Activated T-helper 9 cell treated with anti-CD3 and anti-CD28 coated beads, Interleukin-2, amount 50 U/mL, for 16 hours (primary cell): ENCODE measurements at regions not wholly inside any gene's neighbourhood (a gene's known extent, or its start where the extent isn't known, plus 50 kb on each side); places are given as distances from the start of the nearest gene placed in this dataset.
"Not testable (repeated sequence)": the region's sequence is repeated elsewhere in the genome, so short reads cannot be mapped to it uniquely, and the experiment has no call there.

ENCODE experiments used
- DNase-seq: peaks from one replicate; pipeline ENCODE4 v3.0.0-alpha.2; 2020; ENCODE audit warnings: low read depth

DNA sequence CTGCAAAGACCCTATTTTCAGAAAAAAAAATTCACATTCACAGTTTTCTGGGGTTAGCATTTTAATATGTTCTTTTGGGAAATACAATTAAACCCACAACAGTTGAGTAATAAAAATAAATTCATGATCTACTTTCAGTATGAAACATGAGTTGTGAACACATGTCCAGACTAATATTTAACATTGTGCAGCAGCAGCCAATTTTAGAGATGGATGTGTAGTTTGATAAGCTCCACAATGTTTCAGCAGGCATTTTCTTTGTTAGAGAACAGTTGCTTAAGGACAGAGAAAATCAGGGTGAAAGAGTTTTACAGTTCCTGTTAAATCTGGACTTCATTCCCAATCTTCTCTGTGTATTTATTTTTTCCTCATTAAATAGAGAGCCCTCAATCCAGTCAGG is 519.5 kb downstream of the PIK3C3 start:
- no peak for DNase-seq

DNA sequence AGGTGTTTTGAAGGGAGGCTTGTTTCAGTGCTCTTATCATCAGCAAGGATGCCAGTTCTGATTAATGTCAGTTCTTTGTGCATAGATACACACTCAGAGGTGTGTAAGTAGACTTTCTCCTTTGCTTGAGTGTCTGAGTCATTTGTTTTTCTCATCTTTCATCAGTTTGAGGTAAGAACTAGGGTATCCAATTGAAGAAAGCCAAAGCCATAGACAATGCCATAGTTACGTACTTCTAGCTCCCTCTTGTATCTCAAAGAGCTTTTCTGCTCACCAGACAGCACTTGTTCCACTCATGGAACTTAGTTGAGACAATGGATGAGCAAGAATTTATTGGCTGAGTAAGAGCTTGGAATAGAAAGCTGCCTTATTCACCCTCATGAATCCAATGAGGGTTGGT is 520.1 kb downstream of the PIK3C3 start:
- no peak for DNase-seq

DNA sequence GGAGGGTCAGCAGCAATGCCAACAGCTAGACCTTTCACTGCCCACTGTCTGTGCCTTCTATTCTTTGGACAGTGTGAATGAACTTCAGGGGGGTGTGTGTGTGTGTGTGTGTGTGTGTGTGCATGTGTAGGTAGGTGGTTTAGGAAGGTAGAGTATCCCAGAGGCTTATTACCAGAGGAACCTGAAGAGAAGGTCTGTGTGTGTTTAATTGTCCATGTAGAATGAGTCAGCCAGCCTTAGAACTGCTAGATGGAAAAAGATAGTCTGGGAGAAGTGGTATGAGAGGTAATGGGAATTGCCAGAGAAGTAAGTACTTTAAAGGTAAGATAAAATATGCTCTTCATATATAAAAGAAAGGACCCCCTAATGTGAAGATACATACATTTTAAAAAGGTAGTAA is 522.2 kb downstream of the PIK3C3 start:
- no peak for DNase-seq

DNA sequence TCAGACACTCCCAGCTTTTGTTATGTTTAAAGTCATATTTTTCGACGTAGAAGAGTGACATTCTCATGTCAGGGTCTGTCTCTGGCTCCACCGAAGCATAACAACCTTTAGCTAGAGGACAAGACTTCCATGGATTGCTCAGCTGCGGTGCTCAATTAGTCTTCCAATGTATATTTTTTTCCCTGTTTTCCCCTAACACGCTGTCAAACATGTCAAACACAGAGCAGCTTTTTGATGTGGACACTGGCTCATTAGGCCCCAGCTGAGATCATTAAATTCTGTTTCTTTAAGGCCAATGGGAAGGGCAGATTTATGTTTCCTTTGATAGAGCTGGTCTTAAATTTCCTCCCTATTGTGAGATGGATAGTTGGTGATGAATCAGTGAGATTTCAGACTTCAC is 525.4 kb downstream of the PIK3C3 start:
- DNase-seq: no peak

DNA sequence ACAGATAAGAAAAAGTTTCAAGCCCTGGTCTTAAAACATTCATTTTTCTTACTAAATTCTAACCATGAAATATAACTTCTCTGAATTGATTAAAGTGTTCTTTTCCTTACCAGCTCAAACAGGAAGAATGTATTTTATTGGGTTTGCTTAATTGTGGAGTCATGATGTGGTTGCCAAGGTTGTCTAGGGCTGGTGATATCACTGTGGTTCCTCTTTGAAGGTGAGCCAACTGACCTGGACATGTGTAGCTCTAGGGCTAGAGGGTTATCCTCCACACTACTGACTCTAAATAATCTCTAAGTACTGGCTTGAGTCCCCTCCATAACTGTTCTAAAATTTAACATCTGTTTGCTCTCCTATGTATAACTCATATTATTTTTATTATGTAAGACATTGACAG is 529.6 kb downstream of the PIK3C3 start:
- no peak for DNase-seq

DNA sequence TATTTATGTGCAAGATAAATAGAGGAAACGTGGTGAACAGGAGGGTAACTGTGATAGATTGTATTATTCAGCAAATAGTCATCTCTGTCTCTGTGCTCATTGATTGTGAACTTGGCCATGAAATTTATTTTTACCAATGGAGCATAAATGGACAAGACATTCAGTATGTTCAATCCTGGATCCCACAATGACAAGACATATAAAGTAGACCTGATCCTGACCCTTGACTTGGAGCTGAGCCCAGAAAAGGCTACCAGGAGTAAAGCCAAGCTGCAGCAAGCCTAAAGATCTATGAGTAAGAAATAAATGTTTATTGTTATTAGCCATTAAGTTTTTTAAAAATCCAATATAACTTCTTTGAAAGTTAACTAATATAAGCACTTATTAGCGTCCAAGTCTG is 531.2 kb downstream of the PIK3C3 start:
- no peak for DNase-seq

DNA sequence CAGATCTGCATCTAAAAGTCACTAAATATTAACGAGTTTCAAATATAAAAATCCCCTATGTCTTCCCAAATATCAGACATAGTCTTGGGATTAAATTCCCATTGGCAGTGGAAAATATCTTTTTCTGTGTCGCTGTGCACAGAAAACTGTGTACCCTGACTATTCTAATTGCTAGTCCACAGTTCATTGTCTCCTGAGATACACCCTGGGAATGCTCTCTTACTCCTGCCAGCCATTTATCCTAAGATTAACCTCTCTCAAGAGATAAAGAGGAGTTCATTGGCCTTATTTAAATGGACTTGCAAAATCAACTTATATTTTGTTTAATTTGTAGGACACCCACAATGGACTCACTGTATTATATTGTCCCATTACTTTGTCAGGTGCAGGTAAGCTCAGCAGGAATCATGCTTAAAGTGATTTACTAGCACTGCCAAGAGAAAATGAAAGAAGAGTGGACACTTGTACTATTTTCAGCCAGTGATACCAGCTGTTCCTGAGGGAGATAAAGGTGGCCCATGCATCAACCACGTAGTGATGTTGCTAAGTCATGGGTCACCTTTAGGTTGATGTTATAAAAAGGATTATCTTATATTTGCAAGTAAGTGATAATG is 553.8 kb downstream of the PIK3C3 start:
- DNase-seq: no peak

DNA sequence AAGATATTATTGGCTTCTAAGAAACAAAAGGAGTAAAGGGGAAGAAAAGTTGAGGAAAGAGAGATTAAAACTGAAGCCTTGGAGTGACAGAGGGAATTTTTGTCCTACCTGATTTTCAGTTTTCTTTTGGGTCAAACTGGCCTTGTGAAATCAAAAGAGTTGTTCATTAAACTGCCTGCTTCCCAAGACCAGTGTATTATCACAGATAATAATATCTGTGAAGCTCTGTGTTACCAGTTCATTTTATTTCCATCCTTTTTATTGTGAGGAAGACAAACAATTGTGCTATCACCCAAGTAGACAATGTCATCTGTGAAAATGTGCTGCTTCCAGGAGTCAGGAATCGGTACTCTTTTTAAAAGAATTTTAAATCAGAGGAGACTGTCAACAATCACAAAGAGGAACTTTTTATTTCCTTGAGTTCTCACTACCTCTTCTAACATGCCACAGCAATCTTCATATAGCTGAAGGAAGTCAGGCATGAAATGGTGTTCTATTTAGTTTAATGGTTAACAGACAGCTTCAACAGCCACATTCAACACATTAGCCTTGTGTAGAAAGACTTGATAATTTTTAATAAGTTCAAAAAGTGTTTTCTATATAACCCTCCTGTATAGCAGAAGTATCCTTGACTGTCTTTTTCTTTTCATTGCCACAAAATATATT is 554.8 kb downstream of the PIK3C3 start:
- DNase-seq: no peak

DNA sequence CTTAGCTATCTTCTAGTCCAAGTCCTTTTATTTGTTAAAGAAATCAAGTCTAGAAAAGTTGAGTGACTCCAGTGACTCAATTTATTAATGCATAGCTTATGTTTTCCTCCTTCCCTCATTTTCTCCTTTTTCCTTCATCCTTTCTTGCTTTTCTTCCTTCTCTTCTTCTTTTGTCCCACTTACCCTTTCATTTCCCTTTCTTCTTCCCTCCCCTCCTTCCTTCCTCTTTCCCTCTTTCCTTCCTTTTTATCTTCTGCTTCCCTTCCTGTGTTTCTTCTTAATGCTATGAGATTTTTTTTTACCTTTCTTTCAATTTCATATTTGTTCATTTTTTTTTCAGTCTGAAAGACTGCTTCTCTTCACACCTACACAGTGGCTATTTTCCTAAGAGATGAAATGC is 555.5 kb downstream of the PIK3C3 start:
- no peak for DNase-seq

DNA sequence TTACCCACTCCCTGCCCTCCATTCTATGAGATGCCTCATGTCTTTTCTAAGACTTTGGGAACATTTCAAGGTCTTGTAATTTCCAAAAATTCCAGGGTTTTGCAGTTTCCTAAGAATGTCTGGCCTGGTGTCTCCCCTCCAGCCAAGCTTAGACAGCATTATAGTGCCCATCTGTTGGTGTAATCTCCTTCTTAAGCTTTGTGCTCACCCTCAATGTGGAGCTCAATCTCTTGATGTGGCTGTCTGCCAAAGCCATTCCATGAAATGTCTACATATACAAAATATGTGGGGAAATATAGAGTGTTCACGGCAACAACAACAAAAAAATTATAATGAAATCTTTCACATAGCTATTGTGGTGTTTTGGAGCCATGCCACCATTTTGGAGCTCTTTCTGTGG is 558.4 kb downstream of the PIK3C3 start:
- DNase-seq: no peak

DNA sequence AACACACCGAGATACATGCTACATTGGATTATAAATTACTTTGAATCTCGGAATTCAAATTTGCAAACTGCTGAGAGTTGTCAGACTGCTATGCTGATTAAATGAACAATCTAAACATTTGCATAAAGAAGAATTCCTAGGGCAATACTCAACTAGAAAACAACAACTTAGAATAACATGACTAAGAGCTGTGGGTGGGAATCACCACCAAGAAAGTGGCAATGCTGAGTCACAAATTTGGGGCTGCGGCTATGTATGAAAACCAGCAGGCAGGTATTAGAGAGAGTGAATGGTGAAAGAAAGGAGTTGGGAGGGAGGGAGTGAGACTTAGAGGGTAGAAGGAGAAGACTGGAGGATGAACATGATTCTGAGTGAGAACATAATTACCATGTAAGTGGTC is 559.5 kb downstream of the PIK3C3 start:
- no peak for DNase-seq

DNA sequence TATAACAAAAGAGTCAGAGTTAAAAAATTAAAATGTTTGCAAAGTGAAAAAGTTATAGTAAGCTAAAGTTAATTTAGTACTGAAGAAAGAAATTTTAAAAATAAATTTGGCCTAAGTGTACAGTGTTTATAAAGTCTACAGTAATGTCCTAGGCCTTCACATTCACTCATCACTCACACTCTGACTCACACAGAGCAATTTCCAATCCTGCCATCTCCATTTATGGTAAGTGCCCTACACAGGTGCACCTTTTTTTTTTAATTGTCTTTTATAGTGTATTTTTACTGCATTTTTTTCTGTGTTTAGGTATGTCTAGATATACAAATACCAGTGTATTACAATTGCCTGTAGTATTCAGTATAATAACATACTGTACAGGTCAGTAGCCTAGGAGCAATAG is 562.9 kb downstream of the PIK3C3 start:
- no peak for DNase-seq

DNA sequence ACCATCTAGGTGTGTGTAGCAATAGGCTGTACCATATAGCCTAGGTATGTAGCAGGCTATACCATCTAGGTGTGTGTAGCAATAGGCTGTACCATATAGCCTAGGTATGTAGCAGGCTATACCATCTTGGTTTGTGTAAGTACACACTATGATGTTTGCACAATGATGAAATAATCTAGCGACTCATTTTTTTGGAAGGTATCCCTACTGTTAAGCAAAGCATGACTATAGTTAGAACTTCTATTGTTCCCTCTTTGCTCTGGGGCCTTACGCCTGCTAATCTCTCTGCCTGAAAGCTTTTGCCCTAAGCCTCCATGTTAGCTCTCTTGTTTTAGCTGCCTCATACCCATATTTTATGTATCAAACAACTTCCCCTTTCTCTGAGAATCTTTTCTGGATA is 563.3 kb downstream of the PIK3C3 start:
- DNase-seq: not testable (repeated sequence)

DNA sequence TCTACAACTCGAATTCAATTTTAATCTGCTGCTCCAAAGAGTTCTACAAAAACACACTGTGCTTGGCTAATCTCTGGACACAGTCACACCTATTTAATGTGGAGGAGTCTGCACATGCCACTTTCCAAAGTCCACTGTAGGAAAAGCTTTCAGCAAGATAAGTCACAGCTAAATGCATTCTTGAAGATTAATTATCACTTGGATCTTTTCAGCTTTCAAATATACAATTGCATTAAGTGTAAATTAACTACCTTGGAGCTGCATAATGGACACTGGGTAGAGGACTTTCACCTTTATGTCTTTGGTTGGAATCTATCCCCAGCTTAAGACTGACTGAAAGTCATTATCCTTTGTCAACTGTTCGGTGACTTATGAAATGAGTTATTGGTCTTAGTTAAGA is 565.1 kb downstream of the PIK3C3 start:
- DNase-seq: no peak

DNA sequence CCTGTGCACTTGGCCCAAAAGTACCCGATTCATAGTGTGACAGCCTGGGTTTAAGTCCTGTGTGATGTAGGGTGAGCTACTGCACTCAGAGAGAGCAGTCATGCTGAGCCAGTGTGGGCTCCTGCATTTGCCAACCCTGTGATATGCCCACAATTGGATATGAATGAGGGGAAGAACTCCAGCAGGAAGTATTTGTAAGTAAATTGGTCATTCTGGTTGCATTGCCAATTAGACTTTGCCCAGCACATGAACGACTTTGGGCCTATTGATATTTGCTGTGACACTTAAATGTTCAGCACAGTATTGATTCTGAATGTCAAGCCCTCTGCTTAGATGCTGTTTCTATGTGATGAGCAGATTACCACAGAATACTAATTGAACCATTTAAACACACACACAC is 570.9 kb downstream of the PIK3C3 start:
- DNase-seq: no peak

DNA sequence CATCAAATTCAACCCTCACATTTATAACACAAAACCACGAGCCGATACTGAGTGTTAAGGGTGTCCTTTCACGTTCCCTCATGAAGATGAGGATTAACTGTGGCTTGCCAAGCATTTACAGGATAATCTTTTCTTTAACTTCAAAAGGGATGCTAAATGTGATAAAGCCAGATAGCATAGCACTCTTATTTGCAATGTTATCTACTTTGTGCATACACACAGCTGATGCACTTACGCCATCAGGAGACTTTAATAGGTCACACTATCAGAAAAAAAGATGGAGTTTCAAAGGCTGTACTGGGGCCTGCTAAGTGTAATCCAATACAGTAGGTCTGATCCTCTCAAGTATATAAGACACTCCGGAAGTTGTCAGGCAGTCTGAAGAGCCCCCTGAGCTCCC is 572.7 kb downstream of the PIK3C3 start:
- DNase-seq: no peak

DNA sequence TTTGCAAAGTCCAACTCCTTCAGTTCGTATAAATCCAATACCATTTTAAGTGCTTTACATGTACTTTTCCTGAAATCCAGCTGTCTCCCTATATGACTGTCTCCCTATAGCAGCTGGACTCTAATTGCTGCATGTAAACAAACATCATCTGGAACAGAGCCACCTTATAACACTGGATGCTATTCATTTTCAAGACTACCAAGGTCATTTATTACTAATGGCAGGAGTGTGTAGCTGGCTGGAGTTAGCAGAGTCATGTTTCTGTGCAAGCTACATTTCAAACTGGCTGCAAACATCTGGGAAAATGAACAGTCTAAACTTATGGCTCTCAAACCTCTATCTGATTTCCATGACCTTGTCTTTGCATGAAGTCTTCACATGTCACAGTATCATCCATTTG is 575.2 kb downstream of the PIK3C3 start:
- no peak for DNase-seq

DNA sequence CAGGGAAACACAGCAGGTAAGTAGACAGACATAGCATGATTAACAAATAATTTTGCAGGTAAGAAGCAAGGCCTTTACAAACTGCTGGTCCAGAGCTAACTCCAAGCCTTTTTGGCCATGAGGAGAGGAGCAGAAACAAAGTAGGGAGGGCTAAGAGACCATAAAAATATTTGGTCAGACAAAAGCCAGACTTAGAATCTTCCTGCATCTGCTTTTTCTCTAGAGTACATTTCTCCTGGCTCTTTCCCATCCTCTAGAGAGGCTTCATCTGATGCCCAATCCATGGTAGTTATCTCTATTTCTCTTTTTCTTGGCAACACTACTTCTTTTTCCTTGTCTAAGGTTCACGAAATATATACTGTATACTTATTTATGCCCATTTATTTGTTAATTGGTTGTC is 577.1 kb downstream of the PIK3C3 start:
- no peak for DNase-seq

DNA sequence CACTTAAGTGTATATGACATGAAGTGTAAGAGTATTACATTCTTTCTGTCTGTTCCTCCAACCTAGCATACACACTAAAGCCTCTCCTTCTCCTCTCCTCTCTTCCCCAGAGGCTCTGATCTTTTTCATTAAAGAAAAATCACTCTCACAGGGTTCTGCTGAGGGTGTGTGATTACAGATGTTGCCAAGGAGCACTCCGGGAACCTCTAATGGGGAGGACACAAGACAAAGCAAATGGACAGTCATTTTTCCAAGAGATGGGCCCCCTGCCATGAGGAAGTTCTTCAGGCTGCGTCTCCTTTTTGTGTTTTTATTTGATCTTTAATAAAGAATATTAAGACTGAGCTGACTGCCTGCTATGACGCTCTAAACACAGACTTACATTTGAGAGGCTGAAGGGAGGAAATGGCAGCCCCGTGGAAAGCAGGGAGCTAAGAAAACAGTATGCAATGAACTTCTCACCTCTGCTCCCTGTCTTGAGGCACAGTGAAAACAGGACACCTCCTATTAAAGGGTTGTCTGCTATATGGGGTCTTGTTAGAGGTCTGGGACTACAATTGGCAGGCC is 578.1 kb downstream of the PIK3C3 start:
- no peak for DNase-seq

DNA sequence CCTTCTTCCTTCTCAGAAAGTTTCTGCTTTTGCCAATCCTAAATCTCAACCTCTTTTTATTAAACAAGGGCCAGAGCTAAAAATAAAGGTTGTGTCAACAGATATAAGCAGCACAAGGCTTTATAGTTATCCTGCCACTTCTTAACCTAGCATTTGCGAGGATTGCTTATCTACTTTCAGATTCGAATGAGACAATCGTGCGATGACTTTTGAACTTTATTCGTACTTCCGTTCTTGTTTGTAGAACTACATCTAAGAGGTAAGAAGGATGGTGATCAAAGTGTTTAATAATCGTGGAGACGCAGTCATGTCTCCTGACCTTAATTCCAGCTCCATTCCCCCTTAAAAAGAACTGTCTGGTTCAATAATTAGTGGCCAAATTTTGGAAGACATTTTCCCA is 578.6 kb downstream of the PIK3C3 start:
- no peak for DNase-seq

DNA sequence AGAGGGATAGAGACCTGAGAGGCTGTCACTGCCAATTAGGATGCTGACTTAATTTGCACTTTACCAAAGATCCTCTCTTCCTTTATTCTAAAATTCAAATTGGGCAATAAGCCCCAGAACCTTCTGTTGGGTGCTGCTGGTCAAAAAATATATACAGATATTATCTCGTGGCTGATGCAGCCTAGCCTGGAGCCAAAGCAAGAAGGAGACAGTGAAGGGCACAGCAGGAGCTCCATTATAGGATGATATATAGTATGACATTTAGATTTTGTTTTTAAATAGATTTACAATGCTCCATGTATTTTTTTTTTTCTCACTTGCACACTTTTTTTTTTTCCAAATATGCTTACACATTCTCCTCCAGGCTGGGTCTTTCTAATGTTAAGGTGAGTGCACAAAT is 579.3 kb downstream of the PIK3C3 start:
- DNase-seq: no peak

DNA sequence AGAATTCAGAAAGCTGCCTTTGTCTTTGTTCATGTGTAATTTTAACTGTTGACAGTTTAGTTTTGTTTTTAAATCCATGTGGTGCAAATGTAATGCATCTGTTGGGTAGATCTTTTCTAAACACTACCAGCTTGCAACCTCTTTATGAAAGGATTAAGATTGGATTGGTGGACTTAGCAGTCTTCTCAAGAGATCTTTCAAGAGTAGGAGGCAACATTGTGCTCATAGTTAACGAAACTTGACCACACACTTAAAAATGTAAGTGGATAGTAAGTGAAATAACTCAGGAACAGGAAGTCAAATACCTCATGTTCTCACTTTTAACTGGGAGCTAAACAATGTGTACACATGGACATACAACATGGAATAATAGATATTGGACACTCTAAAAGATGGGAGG is 579.0 kb downstream of the RIT2 start:
- DNase-seq: no peak

DNA sequence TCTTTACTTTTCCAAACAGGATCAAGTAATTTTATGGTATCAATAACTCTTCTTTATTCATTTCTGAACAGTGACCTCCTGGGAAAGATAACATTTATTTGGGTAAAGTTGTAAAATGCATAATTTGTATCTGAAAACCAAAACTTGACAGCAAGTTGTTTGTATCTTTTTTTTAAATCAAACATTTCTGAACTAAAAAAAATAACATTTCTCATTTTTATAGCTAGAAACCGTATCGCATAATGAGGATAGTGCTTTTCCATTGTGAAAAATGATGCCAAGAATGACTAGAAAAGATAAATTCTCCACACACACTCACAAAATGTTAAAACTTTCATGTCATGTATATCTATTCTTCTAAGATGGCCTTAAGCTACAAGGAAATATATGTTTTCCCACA is 578.2 kb downstream of the RIT2 start:
- DNase-seq: no peak

DNA sequence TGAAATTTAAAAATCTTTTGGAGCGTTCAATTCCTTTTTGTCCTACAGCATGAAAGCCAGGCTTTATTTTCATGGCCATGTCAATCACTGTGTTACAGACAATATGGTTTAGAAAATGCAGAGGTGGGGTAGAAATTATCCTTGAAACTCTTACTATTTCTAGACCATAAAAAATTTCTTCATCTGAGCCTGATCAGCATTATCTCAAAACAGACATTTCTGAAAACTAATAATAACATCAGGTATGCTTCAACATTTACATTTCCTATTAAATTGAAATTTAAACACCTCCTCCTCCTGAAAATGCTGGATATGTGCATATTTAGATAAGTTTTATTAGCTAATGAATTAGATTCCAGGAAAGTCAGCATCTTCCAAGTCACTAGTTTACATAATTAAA is 570.6 kb downstream of the RIT2 start:
- DNase-seq: no peak
